ENCODE measurements at regions not wholly inside any gene's neighbourhood (a gene's known extent, or its start where the extent isn't known, plus 50 kb on each side); places are given as distances from the start of the nearest gene placed in this dataset.

DNA sequence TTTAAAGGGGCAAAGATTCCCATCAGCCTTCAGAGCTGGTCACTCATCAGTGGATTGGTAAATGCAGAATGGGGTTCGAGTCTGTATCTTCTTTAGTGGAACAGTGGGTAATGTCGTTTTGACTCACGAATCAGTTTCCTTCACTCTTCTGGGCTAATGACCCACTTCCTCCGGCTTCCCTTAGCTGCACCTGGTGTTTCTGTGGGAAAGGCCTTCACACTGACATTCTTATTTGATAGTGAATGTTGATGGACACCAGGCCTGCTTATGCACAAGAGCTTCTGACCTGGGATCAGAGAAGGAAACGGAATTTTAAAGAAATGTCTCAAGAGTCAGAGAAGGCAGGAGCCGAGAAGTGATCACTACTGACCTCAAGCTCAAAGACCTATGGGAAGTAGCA is 272.0 kb upstream of the SULF2 start:
- H3K9ac ChIP-seq (ENCODE audit: insufficient read length, low read depth), result no peak overlapping the region
- H3K9me3 ChIP-seq (ENCODE audit: insufficient read depth, low read length), result peaks cover 28% of the 10 kb centered on the region

DNA sequence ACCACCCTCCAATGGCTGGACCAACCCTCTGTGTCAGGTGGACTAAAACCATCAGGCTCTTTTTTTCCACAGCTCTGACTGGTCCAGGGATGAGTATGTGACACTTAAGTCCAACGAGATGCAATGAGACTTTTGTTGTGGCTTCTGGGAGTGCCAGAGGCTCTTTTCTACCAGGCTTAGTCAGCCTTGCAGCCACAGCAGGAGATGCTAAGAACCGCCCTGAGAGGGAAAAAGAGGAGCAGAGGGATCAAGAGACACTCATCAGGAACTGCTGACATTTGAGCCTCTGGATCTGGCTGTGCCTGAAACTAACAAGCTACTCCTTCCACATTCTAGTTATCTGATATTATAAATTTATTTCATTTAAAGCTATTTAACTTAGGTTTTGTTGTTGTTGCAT is 270.9 kb upstream of the SULF2 start:
- Histone ChIP-seq H3K27me3 (ENCODE audit: insufficient read depth, insufficient read length) (no peaks in the 10 kb centered on the region), H3K9me3 (ENCODE audit: insufficient read depth, low read length) (peaks cover 29% of the 10 kb centered on the region), H3K9ac (ENCODE audit: insufficient read length, low read depth) (no peak overlapping the region), H3K36me3 (ENCODE audit: insufficient read depth, insufficient read length, low read length) (no peaks in the 10 kb centered on the region), H3K4me1 (ENCODE audit: insufficient read depth, insufficient read length) (no peaks in the 10 kb centered on the region), H3K4me3 (ENCODE audit: insufficient read length, low read depth) (no peak overlapping the region)
- peak; percentile 25 for DNase-seq (ENCODE audit: low read depth, low spot score)
- TF ChIP-seq ZNF274 (IDR thresholded peaks at IDR 0.05; ENCODE audit: low read depth, low read length) (no peak), YY1 (IDR thresholded peaks at IDR 0.05; ENCODE audit: insufficient read depth, insufficient read length) (no peak), SUZ12 (IDR thresholded peaks at IDR 0.05; ENCODE audit: extremely low read depth, insufficient read depth, insufficient read length) (no peak)

More for the DNA sequence above, 272.0 kb upstream of the SULF2 start:
- Histone ChIP-seq H3K4me3 (ENCODE audit: insufficient read length, low read depth) (no peak overlapping the region), H3K4me1 (ENCODE audit: insufficient read depth, insufficient read length) (no peaks in the 10 kb centered on the region), H3K36me3 (ENCODE audit: insufficient read depth, insufficient read length, low read length) (no peaks in the 10 kb centered on the region), H3K27me3 (ENCODE audit: insufficient read depth, insufficient read length) (no peaks in the 10 kb centered on the region)
- TF ChIP-seq YY1 (IDR thresholded peaks at IDR 0.05; ENCODE audit: insufficient read depth, insufficient read length), result no peak
- TF ChIP-seq ZNF274 (IDR thresholded peaks at IDR 0.05; ENCODE audit: low read depth, low read length), result no peak
- no peak for TF ChIP-seq SUZ12 (IDR thresholded peaks at IDR 0.05; ENCODE audit: extremely low read depth, insufficient read depth, insufficient read length)
- DNase-seq (ENCODE audit: low read depth, low spot score), result no peak

DNA sequence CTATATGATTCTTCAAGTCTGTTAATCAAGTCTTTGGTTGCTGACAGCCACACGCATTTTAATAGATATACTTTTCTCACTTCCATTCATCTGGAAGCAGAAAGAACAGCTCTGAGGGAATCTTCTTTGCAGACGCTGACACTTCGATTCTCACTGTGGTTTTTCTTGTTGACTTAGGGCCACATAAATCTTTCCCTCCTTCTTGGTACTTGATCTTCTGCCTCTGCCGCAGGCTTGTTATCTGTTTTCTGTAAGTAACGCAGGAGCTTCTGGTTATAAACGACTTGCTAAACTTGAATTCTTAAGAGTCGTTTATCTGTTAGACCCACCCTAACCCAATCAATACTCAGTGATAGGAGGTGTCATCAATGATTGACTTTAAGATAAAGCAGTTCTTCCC is 268.8 kb upstream of the SULF2 start:
- H3K4me3 ChIP-seq (ENCODE audit: insufficient read length, low read depth), result no peak overlapping the region
- no peaks in the 10 kb centered on the region for H3K27me3 ChIP-seq (ENCODE audit: insufficient read depth, insufficient read length)
- TF ChIP-seq YY1 (IDR thresholded peaks at IDR 0.05; ENCODE audit: insufficient read depth, insufficient read length) (no peak), ZNF274 (IDR thresholded peaks at IDR 0.05; ENCODE audit: low read depth, low read length) (no peak), SUZ12 (IDR thresholded peaks at IDR 0.05; ENCODE audit: extremely low read depth, insufficient read depth, insufficient read length) (no peak)
- peaks cover 27% of the 10 kb centered on the region for H3K9me3 ChIP-seq (ENCODE audit: insufficient read depth, low read length)
- no peaks in the 10 kb centered on the region for H3K36me3 ChIP-seq (ENCODE audit: insufficient read depth, insufficient read length, low read length)
- H3K4me1 ChIP-seq (ENCODE audit: insufficient read depth, insufficient read length), result no peaks in the 10 kb centered on the region
- no peak for DNase-seq (ENCODE audit: low read depth, low spot score)
- H3K9ac ChIP-seq (ENCODE audit: insufficient read length, low read depth), result no peak overlapping the region

DNA sequence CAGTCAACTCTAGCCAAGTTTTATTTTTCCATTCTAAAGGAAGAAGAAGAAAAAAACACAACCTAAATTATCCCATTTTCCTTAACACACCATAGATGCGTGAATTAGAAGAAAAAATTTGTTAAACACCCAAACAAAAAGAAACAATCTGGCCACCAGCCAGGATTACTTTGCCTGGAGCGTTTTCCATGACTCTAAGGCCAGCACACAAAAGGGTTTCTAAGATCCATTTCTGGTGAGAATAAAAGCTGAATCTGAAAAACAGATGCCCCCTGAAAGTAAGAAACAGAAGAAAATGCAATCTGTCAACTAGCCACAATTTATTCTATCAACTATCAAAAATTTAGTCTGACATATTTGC is 267.2 kb upstream of the SULF2 start:
- Histone ChIP-seq H3K4me3 (ENCODE audit: insufficient read length, low read depth) (no peak overlapping the region), H3K9me3 (ENCODE audit: insufficient read depth, low read length) (peaks cover 12% of the 10 kb centered on the region), H3K4me1 (ENCODE audit: insufficient read depth, insufficient read length) (no peaks in the 10 kb centered on the region), H3K27me3 (ENCODE audit: insufficient read depth, insufficient read length) (no peaks in the 10 kb centered on the region), H3K36me3 (ENCODE audit: insufficient read depth, insufficient read length, low read length) (no peaks in the 10 kb centered on the region), H3K9ac (ENCODE audit: insufficient read length, low read depth) (no peak overlapping the region)
- DNase-seq (ENCODE audit: low read depth, low spot score), result no peak
- TF ChIP-seq YY1 (IDR thresholded peaks at IDR 0.05; ENCODE audit: insufficient read depth, insufficient read length) (no peak), ZNF274 (IDR thresholded peaks at IDR 0.05; ENCODE audit: low read depth, low read length) (no peak), SUZ12 (IDR thresholded peaks at IDR 0.05; ENCODE audit: extremely low read depth, insufficient read depth, insufficient read length) (no peak)

DNA sequence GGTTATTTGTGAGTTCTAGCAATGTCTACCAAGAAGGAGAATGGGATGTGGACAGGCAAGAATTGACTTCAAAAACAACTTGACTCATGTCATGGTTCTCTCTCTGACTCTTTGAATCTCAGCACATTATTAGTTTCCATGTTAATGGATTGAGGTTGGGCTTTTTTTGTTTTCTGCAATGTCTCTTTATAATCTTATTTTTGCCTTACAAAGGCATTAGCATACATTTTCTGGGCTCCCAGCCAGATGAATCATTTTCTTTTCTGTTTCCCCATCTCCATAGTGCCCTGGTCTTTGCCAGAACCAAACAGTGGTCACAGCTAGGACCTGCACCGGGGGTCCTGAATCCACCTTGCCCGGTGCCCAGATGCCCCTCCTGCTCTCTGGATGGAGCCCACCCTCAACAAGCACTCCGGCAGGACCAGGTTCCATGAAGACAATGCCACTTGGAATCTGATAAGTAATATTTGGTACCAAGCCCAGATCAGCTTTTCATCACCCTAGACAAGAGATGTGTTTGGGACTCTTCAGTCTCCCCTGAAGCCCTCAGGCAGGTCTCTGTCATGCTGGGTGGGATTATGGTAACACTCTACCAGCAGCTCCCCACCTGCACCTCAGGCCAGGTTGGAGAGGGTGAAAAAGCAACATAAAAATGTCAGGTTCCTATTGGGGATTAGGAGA is 266.7 kb upstream of the SULF2 start:
- H3K9me3 ChIP-seq (ENCODE audit: insufficient read depth, low read length), result peaks cover 7% of the 10 kb centered on the region; the same call in 1 of the 2 replicates
- no peak overlapping the region for H3K9ac ChIP-seq (ENCODE audit: insufficient read length, low read depth)
- no peak for TF ChIP-seq YY1 (IDR thresholded peaks at IDR 0.05; ENCODE audit: insufficient read depth, insufficient read length)
- no peak for TF ChIP-seq ZNF274 (IDR thresholded peaks at IDR 0.05; ENCODE audit: low read depth, low read length)
- no peak for TF ChIP-seq SUZ12 (IDR thresholded peaks at IDR 0.05; ENCODE audit: extremely low read depth, insufficient read depth, insufficient read length)
- no peak overlapping the region for H3K4me3 ChIP-seq (ENCODE audit: insufficient read length, low read depth)
- DNase-seq (ENCODE audit: low read depth, low spot score), result no peak
- no peaks in the 10 kb centered on the region for H3K36me3 ChIP-seq (ENCODE audit: insufficient read depth, insufficient read length, low read length)
- H3K27me3 ChIP-seq (ENCODE audit: insufficient read depth, insufficient read length), result no peaks in the 10 kb centered on the region
- H3K4me1 ChIP-seq (ENCODE audit: insufficient read depth, insufficient read length), result no peaks in the 10 kb centered on the region

DNA sequence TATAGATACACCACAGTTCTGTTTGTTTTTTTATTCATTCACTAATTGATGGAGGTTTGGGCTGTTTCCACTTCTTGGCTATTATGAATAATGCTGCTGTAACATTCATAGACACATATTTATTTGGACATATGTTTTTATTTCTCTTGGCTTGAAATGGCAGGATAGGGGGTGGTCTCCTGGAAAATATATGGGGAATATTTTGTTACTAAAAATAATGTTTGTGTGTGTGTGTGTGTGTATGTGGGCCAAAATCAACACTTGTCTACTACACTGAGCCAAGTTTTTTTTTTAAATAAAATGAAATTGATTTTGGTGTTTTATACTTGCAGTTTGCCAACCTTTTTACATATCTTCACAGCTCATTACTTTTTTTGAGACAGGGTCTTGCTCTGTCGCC is 264.4 kb upstream of the SULF2 start:
- H3K27me3 ChIP-seq (ENCODE audit: insufficient read depth, insufficient read length), result no peaks in the 10 kb centered on the region
- H3K4me3 ChIP-seq (ENCODE audit: insufficient read length, low read depth), result no peak overlapping the region
- H3K9ac ChIP-seq (ENCODE audit: insufficient read length, low read depth), result no peak overlapping the region
- DNase-seq (ENCODE audit: low read depth, low spot score), result no peak
- no peaks in the 10 kb centered on the region for H3K4me1 ChIP-seq (ENCODE audit: insufficient read depth, insufficient read length)
- H3K36me3 ChIP-seq (ENCODE audit: insufficient read depth, insufficient read length, low read length), result no peaks in the 10 kb centered on the region
- peaks cover 7% of the 10 kb centered on the region; the same call in 1 of the 2 replicates for H3K9me3 ChIP-seq (ENCODE audit: insufficient read depth, low read length)
- TF ChIP-seq YY1 (IDR thresholded peaks at IDR 0.05; ENCODE audit: insufficient read depth, insufficient read length) (no peak), ZNF274 (IDR thresholded peaks at IDR 0.05; ENCODE audit: low read depth, low read length) (no peak), SUZ12 (IDR thresholded peaks at IDR 0.05; ENCODE audit: extremely low read depth, insufficient read depth, insufficient read length) (no peak)

DNA sequence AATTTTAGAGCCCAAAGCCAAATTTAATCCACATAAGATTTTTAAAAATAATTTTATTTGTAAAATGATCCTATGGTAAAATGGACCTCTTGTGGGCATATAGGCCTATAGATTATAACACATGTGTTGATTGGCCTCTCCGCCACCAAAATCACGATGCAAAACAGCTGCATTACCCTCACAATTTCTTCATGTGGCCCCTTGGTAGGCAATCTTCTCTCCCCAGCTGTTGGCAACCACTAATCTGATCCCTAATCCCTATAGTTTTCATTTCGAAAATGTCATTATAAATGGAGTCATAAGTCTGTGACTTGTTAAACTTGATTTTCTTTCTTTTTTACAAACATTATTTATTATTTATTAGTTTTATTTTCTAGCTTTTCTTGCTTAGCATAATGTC is 263.9 kb upstream of the SULF2 start:
- no peak for DNase-seq (ENCODE audit: low read depth, low spot score)
- Histone ChIP-seq H3K9ac (ENCODE audit: insufficient read length, low read depth) (no peak overlapping the region), H3K4me1 (ENCODE audit: insufficient read depth, insufficient read length) (no peaks in the 10 kb centered on the region), H3K9me3 (ENCODE audit: insufficient read depth, low read length) (peaks cover 7% of the 10 kb centered on the region; the same call in 1 of the 2 replicates), H3K36me3 (ENCODE audit: insufficient read depth, insufficient read length, low read length) (no peaks in the 10 kb centered on the region), H3K27me3 (ENCODE audit: insufficient read depth, insufficient read length) (no peaks in the 10 kb centered on the region), H3K4me3 (ENCODE audit: insufficient read length, low read depth) (no peak overlapping the region)
- TF ChIP-seq SUZ12 (IDR thresholded peaks at IDR 0.05; ENCODE audit: extremely low read depth, insufficient read depth, insufficient read length) (no peak), YY1 (IDR thresholded peaks at IDR 0.05; ENCODE audit: insufficient read depth, insufficient read length) (no peak), ZNF274 (IDR thresholded peaks at IDR 0.05; ENCODE audit: low read depth, low read length) (no peak)
